ENCODE measurements at regions not wholly inside any gene's neighbourhood (a gene's known extent, or its start where the extent isn't known, plus 50 kb on each side); places are given as distances from the start of the nearest gene placed in this dataset.
"Not testable (repeated sequence)": the region's sequence is repeated elsewhere in the genome, so short reads cannot be mapped to it uniquely, and the experiment has no call there.

DNA sequence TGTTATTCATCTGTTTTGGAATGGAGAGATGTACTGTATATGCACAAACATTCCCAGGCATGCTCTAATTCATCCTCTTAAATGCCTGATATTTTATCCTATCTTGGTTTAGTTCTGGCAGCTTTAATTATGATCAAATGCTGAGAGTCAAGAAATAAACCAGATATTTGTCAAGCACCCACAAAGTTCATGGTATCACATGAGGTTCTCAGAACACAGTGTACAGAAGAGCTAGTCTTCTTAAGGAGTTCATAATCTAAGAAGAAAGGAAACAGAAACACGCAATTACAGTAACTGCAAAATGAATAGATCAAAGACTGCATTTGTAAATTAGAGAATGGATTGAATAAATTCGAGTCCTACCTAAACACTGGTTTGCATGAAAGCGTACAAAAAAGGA lies 58.3 kb upstream of the KCNH1 start:
- DNase-seq (ENCODE audit: low read depth in 1 of 2, low spot score in 1 of 2) = no peak
- Histone ChIP-seq H3K4me1 (ENCODE audit: low read depth) (no peaks in the 10 kb centered on the region), H3K4me3 (no peak overlapping the region), H3K27ac (no peak overlapping the region), H3K9me3 (ENCODE audit: low read depth) (no peaks in the 10 kb centered on the region), H3K27me3 (no peaks in the 10 kb centered on the region), H3K36me3 (no peaks in the 10 kb centered on the region)
- TF ChIP-seq, protein P1, sequence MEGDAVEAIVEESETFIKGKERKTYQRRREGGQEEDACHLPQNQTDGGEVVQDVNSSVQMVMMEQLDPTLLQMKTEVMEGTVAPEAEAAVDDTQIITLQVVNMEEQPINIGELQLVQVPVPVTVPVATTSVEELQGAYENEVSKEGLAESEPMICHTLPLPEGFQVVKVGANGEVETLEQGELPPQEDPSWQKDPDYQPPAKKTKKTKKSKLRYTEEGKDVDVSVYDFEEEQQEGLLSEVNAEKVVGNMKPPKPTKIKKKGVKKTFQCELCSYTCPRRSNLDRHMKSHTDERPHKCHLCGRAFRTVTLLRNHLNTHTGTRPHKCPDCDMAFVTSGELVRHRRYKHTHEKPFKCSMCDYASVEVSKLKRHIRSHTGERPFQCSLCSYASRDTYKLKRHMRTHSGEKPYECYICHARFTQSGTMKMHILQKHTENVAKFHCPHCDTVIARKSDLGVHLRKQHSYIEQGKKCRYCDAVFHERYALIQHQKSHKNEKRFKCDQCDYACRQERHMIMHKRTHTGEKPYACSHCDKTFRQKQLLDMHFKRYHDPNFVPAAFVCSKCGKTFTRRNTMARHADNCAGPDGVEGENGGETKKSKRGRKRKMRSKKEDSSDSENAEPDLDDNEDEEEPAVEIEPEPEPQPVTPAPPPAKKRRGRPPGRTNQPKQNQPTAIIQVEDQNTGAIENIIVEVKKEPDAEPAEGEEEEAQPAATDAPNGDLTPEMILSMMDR (IDR thresholded peaks at IDR 0.05; ENCODE audit: low read depth, low read length) = no peak

DNA sequence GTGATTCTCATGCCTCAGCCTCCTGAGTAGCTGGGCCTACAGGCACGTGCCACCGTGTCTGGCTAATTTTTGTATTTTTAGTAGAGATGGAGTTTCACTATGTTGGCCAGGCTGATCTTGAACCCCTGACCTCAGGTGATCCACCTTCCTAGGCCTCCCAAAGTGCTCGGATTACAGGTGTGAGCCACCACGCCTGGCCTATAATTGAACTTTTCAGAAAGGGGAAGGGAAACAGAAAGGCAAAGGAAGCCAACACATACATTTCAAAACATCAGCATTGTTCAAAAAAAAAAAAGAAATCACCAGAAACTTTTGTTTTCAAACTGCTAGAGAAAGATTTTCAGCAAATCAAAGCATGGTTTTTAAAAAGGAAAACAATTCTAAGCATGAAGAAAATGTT lies 54.8 kb upstream of the KCNH1 start:
- not testable (repeated sequence) for H3K27ac ChIP-seq

DNA sequence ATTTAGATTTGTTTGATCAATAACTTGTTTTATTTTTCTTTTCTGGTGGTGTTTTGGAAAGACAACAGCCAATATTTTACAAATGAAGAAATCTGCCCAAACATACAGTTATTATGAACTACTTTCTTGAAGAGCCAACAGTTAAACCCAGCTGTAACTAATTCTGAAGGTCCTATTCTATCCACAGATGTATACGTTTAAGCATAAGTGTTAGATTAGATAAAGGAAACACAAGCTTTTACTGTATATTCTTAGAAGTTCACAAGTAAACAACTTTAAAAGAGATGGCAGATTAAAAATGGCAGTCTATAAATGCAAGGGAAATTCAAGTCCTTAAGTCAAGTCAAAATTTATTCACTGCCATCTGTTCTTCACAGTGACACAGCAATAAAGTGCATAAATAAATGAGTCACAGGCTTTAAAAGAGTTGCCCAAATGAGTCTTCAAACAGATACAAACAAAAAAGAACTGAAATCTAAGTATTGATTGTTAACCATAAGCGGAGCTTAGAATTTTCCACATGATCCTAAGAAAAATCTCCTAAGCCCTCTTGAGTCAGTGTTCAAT lies 49.9 kb upstream of the KCNH1 start:
- DNase-seq (ENCODE audit: low read depth in 1 of 2, low spot score in 1 of 2) = no peak
- H3K9me3 ChIP-seq (ENCODE audit: low read depth) = no peaks in the 10 kb centered on the region
- H3K27ac ChIP-seq = no peak overlapping the region
- no peak overlapping the region for H3K4me3 ChIP-seq
- H3K36me3 ChIP-seq = no peaks in the 10 kb centered on the region
- H3K27me3 ChIP-seq = peaks cover 13% of the 10 kb centered on the region
- H3K4me1 ChIP-seq (ENCODE audit: low read depth) = no peaks in the 10 kb centered on the region
- TF ChIP-seq, protein P1 (IDR thresholded peaks at IDR 0.05; ENCODE audit: low read depth, low read length) = no peak

More for the DNA sequence above, 54.8 kb upstream of the KCNH1 start:
- not testable (repeated sequence) for H3K4me3 ChIP-seq; H3K27me3 ChIP-seq; DNase-seq (ENCODE audit: low read depth in 1 of 2, low spot score in 1 of 2); H3K36me3 ChIP-seq; H3K9me3 ChIP-seq (ENCODE audit: low read depth); H3K4me1 ChIP-seq (ENCODE audit: low read depth)
